HepG2 (cell line): ENCODE measurements at regions not wholly inside any gene's neighbourhood (a gene's known extent, or its start where the extent isn't known, plus 50 kb on each side); places are given as distances from the start of the nearest gene placed in this dataset.

Source experiments
- FOXJ3 ChIP-seq: sonication (generic); formaldehyde crosslinking; IDR thresholded peaks from 2 replicates; pipeline ENCODE4 v1.4.0; 2020; ENCODE audit warnings: missing genetic modification reagents, mild to moderate bottlenecking, borderline replicate concordance
- KDM3A ChIP-seq: IDR thresholded peaks from 2 replicates; pipeline ENCODE4 v1.6.1; 2018; ENCODE audit warnings: low read depth, missing compliant biosample characterization
- NFIC ChIP-seq: IDR thresholded peaks from 2 replicates; pipeline ENCODE4 v1.6.1; 2012; ENCODE audit warnings: mild to moderate bottlenecking, low read length, inconsistent platforms
- TF ChIP-seq, protein P1 (sequence below), 2 experiments: IDR thresholded peaks; 2 replicates each; pipeline ENCODE4 v1.6.1; 2011 to 2012; ENCODE audit warnings: low read length in 2 of 2, borderline replicate concordance in 1 of 2, low read depth in 1 of 2, mild to moderate bottlenecking in 1 of 2, moderate library complexity in 1 of 2
- TF ChIP-seq, protein P2 (sequence below): sonication (generic); formaldehyde crosslinking; IDR thresholded peaks from 2 replicates; pipeline ENCODE4 v1.8.0; 2022; ENCODE audit warnings: missing genetic modification reagents, low read depth, mild to moderate bottlenecking, borderline replicate concordance
- TF ChIP-seq, protein P3 (sequence below): sonication (generic); formaldehyde crosslinking; IDR thresholded peaks from 2 replicates; pipeline ENCODE4 v1.4.0; 2020; ENCODE audit warnings: mild to moderate bottlenecking, missing genetic modification reagents

DNA sequence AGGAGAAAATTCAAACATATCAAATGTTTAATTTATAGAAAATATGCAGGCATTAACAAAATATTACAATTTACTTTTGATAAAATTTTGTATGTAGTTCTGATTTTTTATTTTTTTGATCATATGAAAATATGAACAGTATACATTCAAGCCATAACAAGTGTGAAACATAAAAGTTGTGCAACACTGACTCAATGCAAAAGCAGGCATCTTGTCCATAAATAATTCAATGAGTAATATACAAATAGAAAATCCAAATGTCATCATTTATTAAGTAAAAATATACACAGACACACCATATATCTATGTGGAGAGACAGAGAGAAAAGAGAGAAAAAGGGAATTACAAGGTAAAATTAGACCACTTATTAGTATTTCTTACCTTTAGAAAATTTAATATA, 1183.9 kb downstream of the SLITRK1 start:
- TF ChIP-seq, protein P1, sequence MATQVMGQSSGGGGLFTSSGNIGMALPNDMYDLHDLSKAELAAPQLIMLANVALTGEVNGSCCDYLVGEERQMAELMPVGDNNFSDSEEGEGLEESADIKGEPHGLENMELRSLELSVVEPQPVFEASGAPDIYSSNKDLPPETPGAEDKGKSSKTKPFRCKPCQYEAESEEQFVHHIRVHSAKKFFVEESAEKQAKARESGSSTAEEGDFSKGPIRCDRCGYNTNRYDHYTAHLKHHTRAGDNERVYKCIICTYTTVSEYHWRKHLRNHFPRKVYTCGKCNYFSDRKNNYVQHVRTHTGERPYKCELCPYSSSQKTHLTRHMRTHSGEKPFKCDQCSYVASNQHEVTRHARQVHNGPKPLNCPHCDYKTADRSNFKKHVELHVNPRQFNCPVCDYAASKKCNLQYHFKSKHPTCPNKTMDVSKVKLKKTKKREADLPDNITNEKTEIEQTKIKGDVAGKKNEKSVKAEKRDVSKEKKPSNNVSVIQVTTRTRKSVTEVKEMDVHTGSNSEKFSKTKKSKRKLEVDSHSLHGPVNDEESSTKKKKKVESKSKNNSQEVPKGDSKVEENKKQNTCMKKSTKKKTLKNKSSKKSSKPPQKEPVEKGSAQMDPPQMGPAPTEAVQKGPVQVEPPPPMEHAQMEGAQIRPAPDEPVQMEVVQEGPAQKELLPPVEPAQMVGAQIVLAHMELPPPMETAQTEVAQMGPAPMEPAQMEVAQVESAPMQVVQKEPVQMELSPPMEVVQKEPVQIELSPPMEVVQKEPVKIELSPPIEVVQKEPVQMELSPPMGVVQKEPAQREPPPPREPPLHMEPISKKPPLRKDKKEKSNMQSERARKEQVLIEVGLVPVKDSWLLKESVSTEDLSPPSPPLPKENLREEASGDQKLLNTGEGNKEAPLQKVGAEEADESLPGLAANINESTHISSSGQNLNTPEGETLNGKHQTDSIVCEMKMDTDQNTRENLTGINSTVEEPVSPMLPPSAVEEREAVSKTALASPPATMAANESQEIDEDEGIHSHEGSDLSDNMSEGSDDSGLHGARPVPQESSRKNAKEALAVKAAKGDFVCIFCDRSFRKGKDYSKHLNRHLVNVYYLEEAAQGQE (IDR thresholded peaks at IDR 0.05; ENCODE audit: borderline replicate concordance in 1 of 2, low read depth in 1 of 2, low read length in 2 of 2) = no peak
- TF ChIP-seq KDM3A (no peak), NFIC (no peak), FOXJ3 (CRISPR knock-in tag) (no peak)
- TF ChIP-seq, protein P2, sequence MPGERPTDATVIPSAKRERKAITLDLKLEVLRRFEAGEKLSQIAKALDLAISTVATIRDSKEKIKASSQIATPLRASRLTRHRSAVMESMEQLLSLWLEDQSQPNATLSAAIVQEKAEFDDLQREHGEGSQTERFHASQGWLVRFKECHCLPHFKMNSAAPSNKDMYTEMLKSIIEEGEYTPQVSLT (CRISPR knock-in tag) = no peak
- TF ChIP-seq, protein P3, sequence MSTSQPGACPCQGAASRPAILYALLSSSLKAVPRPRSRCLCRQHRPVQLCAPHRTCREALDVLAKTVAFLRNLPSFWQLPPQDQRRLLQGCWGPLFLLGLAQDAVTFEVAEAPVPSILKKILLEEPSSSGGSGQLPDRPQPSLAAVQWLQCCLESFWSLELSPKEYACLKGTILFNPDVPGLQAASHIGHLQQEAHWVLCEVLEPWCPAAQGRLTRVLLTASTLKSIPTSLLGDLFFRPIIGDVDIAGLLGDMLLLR (CRISPR knock-in tag) = no peak
